Choroid plexus epithelial cell (primary cell): ENCODE measurements at regions not wholly inside any gene's neighbourhood (a gene's known extent, or its start where the extent isn't known, plus 50 kb on each side); places are given as distances from the start of the nearest gene placed in this dataset.

Experiments used
- DNase-seq: peaks from one replicate; pipeline ENCODE4 v3.0.0-alpha.2; 2010; ENCODE audit warnings: low read depth
- H3K4me3 ChIP-seq: 2 replicates; pipeline ENCODE4 v1.5.1; 2011; ENCODE audit warnings: low read depth, mild to moderate bottlenecking, control low read depth, low read length, moderate library complexity
- TF ChIP-seq, protein P1 (sequence below): conservative IDR thresholded peaks from 2 replicates; pipeline ENCODE4 v1.5.1; 2011; ENCODE audit warnings: low read depth, mild to moderate bottlenecking, control low read depth, inconsistent platforms, low read length, moderate library complexity

GRCh38 chr3:28940530-28940929 lies 340.3 kb upstream of the RBMS3 start:
- no peak overlapping the region for H3K4me3 ChIP-seq
- peak; percentile 98 for DNase-seq
- TF ChIP-seq, protein P1, sequence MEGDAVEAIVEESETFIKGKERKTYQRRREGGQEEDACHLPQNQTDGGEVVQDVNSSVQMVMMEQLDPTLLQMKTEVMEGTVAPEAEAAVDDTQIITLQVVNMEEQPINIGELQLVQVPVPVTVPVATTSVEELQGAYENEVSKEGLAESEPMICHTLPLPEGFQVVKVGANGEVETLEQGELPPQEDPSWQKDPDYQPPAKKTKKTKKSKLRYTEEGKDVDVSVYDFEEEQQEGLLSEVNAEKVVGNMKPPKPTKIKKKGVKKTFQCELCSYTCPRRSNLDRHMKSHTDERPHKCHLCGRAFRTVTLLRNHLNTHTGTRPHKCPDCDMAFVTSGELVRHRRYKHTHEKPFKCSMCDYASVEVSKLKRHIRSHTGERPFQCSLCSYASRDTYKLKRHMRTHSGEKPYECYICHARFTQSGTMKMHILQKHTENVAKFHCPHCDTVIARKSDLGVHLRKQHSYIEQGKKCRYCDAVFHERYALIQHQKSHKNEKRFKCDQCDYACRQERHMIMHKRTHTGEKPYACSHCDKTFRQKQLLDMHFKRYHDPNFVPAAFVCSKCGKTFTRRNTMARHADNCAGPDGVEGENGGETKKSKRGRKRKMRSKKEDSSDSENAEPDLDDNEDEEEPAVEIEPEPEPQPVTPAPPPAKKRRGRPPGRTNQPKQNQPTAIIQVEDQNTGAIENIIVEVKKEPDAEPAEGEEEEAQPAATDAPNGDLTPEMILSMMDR: no peak

- TF ChIP-seq, protein P1: no peak
- DNase-seq: peak; percentile 43
- H3K4me3 ChIP-seq: no peak overlapping the region
Observed at GRCh38 chr3:28940994-28941393, 339.9 kb upstream of the RBMS3 start.

- peak; percentile 61 for DNase-seq
- TF ChIP-seq, protein P1: no peak
- no peak overlapping the region for H3K4me3 ChIP-seq
Observed at GRCh38 chr3:28947061-28947460, 333.8 kb upstream of the RBMS3 start.

DNA sequence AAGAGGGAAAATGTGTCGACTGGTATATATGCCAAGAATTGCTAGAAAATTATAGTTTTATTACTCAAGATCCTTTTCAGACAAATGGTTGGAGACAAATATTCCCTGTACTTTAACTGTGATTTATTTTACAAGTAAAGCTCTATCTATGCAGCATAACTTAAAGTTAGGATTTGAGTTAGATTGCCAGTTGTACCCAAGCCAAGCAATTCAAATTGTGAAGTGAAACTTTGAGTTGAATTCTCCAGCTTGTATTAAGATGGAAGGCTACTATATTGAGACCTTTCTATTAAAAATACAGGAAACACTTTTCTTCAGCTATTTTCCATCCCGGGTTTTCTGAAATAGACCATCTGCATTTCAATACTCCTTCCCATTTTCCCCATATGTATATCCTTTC lies 333.1 kb upstream of the RBMS3 start:
- TF ChIP-seq, protein P1: no peak
- no peak for DNase-seq
- H3K4me3 ChIP-seq: no peak overlapping the region

- TF ChIP-seq, protein P1: no peak
- no peak overlapping the region for H3K4me3 ChIP-seq
- DNase-seq: no peak
Observed at GRCh38 chr3:28948685-28949084, 332.2 kb upstream of the RBMS3 start.

DNA sequence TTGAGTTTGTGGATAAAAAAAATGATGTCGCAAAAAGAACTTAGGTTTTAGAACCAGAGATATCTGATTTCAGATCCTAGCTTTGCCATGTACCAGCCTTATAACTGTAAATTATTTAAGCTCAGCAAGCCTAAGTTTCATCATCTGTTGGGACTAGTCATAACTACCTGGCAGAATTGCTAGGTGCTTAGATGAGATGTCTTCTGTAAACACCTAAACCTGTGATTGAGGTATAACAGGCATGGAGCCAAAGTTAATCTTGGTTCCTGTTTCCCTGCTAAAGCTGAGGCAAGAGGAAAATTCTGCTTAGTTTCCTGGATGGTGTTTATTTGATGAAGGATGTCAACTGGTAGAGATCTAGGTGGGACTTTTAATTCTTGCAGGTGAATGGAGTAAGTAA lies 331.3 kb upstream of the RBMS3 start:
- H3K4me3 ChIP-seq: no peak overlapping the region
- TF ChIP-seq, protein P1: no peak
- no peak for DNase-seq

GRCh38 chr3:28950614-28951013 lies 330.3 kb upstream of the RBMS3 start:
- H3K4me3 ChIP-seq: no peak overlapping the region
- TF ChIP-seq, protein P1: no peak
- no peak for DNase-seq
